ENCODE measurements at regions not wholly inside any gene's neighbourhood (a gene's known extent, or its start where the extent isn't known, plus 50 kb on each side); places are given as distances from the start of the nearest gene placed in this dataset.

DNA sequence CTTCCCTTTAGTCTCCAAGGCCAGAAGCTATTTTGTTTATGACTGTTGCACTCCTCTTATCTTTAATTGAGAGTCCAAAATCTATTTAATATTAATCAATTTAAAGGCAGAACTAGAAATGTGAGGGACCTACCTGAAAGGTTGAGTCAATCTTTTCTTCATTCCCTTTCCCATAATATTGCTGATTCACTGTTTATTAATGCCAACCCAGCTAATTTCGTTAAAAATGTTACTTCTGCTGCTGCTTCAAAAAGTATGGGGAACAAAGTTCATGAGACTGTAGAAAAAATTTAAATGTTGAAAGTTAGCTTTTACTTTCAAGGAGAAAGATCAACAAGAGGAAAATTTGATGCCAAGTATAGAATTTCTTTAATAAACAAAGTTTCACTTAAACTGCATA, 365.3 kb downstream of the TENT5A start:
- 40 to 58% (median 45%) methylated on average over 1 of the region's 1 CpG for WGBS, 5 donors

DNA sequence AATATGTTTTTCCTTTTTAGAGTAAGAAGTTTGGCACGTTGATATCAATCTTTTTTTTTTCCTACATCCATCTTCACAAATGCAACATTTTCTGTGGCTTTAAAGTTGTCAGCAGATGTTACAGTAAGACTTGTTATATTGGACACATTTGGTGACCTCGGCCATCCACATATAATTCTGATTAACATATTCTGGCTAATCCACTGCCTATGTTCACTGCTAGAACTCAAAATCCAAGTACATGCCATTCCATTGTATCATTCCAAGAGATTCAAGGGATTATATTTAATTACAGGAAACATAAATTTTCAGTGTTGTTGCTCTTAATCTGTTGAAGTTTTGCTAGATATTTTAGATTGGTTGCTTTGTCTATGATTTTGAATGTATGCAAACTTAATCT, 367.6 kb downstream of the TENT5A start:
- TF ChIP-seq POLR2A (IDR thresholded peaks at IDR 0.05): no peak
- TF ChIP-seq POLR2AphosphoS5 (IDR thresholded peaks at IDR 0.05): no peak
- no peak for TF ChIP-seq EP300 (IDR thresholded peaks at IDR 0.05)
- TF ChIP-seq, protein P1, sequence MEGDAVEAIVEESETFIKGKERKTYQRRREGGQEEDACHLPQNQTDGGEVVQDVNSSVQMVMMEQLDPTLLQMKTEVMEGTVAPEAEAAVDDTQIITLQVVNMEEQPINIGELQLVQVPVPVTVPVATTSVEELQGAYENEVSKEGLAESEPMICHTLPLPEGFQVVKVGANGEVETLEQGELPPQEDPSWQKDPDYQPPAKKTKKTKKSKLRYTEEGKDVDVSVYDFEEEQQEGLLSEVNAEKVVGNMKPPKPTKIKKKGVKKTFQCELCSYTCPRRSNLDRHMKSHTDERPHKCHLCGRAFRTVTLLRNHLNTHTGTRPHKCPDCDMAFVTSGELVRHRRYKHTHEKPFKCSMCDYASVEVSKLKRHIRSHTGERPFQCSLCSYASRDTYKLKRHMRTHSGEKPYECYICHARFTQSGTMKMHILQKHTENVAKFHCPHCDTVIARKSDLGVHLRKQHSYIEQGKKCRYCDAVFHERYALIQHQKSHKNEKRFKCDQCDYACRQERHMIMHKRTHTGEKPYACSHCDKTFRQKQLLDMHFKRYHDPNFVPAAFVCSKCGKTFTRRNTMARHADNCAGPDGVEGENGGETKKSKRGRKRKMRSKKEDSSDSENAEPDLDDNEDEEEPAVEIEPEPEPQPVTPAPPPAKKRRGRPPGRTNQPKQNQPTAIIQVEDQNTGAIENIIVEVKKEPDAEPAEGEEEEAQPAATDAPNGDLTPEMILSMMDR (IDR thresholded peaks at IDR 0.05): no peak
- Histone ChIP-seq H3K9me3 (no peaks in the 10 kb centered on the region), H3K4me1 (peaks cover 0 to 4% (median 0%) of the 10 kb centered on the region in 4 donors), H3K27me3 (no peaks in the 10 kb centered on the region), H3K36me3 (no peaks in the 10 kb centered on the region), H3K4me3 (no peak overlapping the region), H3K27ac (no peak overlapping the region)
- intact Hi-C loops (cut with DNase I; ENCODE audit: low total_unique reads): no loop called here
- no peak for DNase-seq
- 59 to 83% (median 72%) methylated on average over 2 of the region's 2 CpGs for WGBS, 5 donors

More for the DNA sequence above, 365.3 kb downstream of the TENT5A start:
- Histone ChIP-seq H3K4me3 (no peak overlapping the region), H3K36me3 (no peaks in the 10 kb centered on the region), H3K9me3 (peaks cover 0 to 4% (median 3%) of the 10 kb centered on the region in 4 donors), H3K27me3 (no peaks in the 10 kb centered on the region), H3K27ac (no peak overlapping the region), H3K4me1 (no peaks in the 10 kb centered on the region)
- TF ChIP-seq POLR2AphosphoS5 (IDR thresholded peaks at IDR 0.05) (no peak), EP300 (IDR thresholded peaks at IDR 0.05) (no peak), POLR2A (IDR thresholded peaks at IDR 0.05) (no peak)
- TF ChIP-seq, protein P1 (IDR thresholded peaks at IDR 0.05): no peak
- intact Hi-C loops (cut with DNase I; ENCODE audit: low total_unique reads): no loop called here
- no peak for DNase-seq

DNA sequence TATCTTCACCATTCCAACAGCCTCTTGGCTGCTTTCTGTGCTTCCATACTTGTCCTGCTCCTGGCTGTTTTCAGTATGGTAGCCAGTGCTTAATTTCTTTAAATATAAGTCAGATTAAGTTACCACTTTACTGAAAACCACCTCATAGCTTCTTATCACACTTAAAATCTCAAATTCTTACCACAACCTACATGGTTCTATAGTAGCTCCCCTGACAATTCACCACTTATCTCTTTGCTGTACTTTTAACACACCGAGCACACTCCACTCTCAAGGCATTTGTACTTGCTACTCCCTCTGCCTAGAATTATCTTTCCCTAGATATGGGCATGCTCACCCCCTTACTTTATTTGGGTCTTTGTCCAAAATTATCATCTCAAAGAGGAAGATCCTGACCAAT, 369.0 kb downstream of the TENT5A start:
- TF ChIP-seq EP300 (IDR thresholded peaks at IDR 0.05) (no peak), POLR2A (IDR thresholded peaks at IDR 0.05) (no peak), POLR2AphosphoS5 (IDR thresholded peaks at IDR 0.05) (no peak)
- TF ChIP-seq, protein P1 (IDR thresholded peaks at IDR 0.05): no peak
- Histone ChIP-seq H3K9me3 (no peaks in the 10 kb centered on the region), H3K4me3 (no peak overlapping the region), H3K4me1 (peaks cover 0 to 4% (median 0%) of the 10 kb centered on the region in 4 donors), H3K27ac (no peak overlapping the region), H3K36me3 (no peaks in the 10 kb centered on the region), H3K27me3 (no peaks in the 10 kb centered on the region)
- intact Hi-C loops (cut with DNase I; ENCODE audit: low total_unique reads): no loop called here
- WGBS, 5 donors: 80 to 94% (median 84%) methylated on average over 1 of the region's 1 CpG
- no peak for DNase-seq

DNA sequence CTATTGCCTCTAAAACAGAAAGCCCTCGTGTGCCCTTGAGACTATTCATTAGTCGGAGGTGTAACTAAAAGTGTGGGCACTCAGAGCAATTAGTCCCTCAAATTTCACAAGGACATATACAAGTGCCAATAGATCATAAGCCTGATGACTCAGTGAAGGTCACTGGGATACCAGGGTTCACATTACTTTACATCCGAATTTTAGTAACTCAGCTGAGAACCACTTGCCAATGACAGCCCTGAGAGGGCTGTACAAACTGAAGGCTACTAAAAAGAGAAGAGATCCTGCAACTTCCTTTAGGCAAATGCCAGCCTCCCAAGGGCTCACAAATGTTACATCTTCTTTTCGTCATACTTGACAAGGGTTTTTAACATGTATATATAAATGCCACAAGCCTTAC, 369.6 kb downstream of the TENT5A start:
- 57 to 84% (median 80%) methylated on average over 4 of the region's 4 CpGs for WGBS, 5 donors
- no peaks in the 10 kb centered on the region for H3K27me3 ChIP-seq
- intact Hi-C loops (cut with DNase I; ENCODE audit: low total_unique reads): no loop called here

More for the DNA sequence above, 369.6 kb downstream of the TENT5A start:
- no peak overlapping the region for H3K4me3 ChIP-seq
- no peaks in the 10 kb centered on the region for H3K9me3 ChIP-seq
- peaks cover 0 to 4% (median 0%) of the 10 kb centered on the region in 4 donors for H3K4me1 ChIP-seq
- H3K36me3 ChIP-seq: no peaks in the 10 kb centered on the region
- DNase-seq: no peak
- TF ChIP-seq EP300 (IDR thresholded peaks at IDR 0.05) (no peak), POLR2AphosphoS5 (IDR thresholded peaks at IDR 0.05) (no peak), POLR2A (IDR thresholded peaks at IDR 0.05) (no peak)
- TF ChIP-seq, protein P1 (IDR thresholded peaks at IDR 0.05): no peak
- H3K27ac ChIP-seq: no peak overlapping the region

All from stomach (tissue), 8 donors.